Astrocyte of the spinal cord (primary cell): ENCODE measurements at regions not wholly inside any gene's neighbourhood (a gene's known extent, or its start where the extent isn't known, plus 50 kb on each side); places are given as distances from the start of the nearest gene placed in this dataset.
"Not testable (repeated sequence)": the region's sequence is repeated elsewhere in the genome, so short reads cannot be mapped to it uniquely, and the experiment has no call there.

Experiments used
- DNase-seq: peaks from one replicate; pipeline ENCODE4 v3.0.0; 2011; ENCODE audit warnings: low read depth, low spot score
- H3K4me3 ChIP-seq: 2 replicates; pipeline ENCODE4 v1.5.1; 2011; ENCODE audit warnings: low read depth, mild to moderate bottlenecking, low read length, moderate library complexity
- in situ Hi-C: cut with HindIII; loops from 2 replicates; pipeline ENCODE4 v1.10.0; 2017; ENCODE audit warnings: low sequenced_read_pairs
- TF ChIP-seq, protein P1 (sequence below): IDR thresholded peaks from 2 replicates; pipeline ENCODE4 v1.5.1; 2012; ENCODE audit warnings: low read depth, mild to moderate bottlenecking, low read length, inconsistent platforms

DNA sequence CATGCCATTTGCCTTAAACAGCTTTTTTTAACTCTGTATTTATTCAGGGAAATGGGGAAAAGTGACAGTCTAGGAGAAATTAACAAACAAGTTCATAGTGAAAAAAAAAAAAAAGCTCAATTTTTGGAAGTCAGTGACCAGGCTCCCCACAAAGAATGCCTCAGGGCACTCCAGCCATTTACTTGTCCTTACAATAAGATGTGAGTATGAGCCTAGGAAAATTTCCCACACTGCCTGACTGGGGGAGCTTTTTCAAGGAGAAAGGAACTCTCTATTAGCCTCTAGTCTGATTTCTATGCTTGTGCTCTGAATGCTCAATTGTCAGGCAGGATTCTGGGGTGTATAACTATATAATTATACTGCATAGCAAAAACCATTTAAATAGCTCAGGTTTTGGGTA, 74.9 kb upstream of the NRBF2 start:
- no peak overlapping the region for H3K4me3 ChIP-seq
- DNase-seq: no peak
- TF ChIP-seq, protein P1, sequence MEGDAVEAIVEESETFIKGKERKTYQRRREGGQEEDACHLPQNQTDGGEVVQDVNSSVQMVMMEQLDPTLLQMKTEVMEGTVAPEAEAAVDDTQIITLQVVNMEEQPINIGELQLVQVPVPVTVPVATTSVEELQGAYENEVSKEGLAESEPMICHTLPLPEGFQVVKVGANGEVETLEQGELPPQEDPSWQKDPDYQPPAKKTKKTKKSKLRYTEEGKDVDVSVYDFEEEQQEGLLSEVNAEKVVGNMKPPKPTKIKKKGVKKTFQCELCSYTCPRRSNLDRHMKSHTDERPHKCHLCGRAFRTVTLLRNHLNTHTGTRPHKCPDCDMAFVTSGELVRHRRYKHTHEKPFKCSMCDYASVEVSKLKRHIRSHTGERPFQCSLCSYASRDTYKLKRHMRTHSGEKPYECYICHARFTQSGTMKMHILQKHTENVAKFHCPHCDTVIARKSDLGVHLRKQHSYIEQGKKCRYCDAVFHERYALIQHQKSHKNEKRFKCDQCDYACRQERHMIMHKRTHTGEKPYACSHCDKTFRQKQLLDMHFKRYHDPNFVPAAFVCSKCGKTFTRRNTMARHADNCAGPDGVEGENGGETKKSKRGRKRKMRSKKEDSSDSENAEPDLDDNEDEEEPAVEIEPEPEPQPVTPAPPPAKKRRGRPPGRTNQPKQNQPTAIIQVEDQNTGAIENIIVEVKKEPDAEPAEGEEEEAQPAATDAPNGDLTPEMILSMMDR: no peak
- in situ Hi-C loops: no loop called here

DNA sequence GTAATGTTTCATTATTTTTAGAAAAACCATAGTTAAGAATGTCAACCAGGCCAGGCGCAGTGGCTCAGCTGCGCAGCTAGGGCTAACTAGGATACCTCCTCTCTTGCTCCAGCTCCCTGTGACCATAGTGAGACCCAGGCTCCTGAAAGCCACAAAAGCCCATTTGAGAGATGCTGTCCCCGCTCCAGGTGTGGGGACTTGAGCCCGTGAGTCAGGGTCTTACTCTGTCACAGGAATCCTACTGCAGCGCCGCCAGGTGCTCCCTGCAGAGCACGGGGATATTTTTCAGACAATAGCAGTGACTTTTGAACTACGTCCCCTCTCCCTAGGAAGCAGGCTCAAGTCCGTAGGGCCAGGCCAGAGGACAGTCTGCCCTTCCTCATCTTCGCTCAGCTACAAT, 75.6 kb upstream of the NRBF2 start:
- H3K4me3 ChIP-seq: no peak overlapping the region
- in situ Hi-C loops: no loop called here
- no peak for DNase-seq
- TF ChIP-seq, protein P1: no peak

DNA sequence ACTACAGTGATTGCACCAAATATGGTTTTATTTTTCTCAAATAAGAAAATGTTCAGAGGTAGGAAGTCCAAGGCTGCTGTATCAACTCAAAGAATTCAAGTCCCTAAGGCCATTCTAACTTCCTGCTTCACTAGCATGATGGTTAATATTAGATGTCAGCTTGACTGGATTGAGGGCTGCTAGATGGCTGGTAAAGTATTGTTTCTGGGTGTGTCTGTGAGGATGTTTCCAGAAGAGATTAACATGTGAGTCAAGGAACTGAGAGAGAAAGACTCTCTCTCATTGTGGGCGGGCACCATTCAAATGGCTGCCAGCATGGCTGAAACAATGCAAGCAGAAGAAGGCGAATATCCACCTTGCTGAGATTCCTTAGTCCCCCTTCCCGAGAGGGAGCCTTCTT, 77.4 kb upstream of the NRBF2 start:
- TF ChIP-seq, protein P1: no peak
- in situ Hi-C loops: no loop called here
- no peak for DNase-seq
- H3K4me3 ChIP-seq: no peak overlapping the region

DNA sequence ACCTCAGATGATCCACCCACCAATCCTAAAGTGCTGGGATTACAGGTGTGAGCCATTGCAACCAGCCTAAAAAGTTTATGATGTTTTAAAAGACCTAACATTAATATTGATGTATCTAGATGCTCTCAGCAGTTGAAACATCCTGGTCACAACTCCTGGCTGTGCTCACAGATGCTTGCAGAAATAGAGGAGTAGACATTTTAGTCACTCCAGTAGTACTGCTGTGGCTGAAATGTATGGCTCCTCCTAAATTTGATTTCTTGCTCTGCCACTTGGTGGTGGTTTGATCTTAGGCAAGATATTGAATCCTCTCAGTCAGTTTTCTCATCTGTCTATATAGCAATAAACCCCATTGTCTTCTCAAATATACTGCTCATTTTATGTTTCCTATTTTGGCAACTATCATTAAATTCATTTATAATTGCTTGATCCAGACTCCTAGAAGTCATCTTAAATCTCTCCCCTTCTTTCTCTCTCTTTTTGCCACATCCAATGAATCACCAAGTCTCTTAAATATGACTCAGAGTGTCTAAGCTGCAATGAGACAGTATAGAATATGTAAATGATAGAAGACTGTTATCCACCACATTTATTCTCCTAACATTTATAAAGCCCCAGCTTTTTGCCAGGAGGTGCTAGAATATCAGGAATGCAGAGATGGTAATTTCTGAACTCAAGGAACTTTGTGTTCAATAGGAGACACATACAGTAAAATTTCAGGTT, 78.1 kb upstream of the NRBF2 start:
- no peak for DNase-seq
- TF ChIP-seq, protein P1: no peak
- in situ Hi-C loops: no loop called here
- no peak overlapping the region for H3K4me3 ChIP-seq

DNA sequence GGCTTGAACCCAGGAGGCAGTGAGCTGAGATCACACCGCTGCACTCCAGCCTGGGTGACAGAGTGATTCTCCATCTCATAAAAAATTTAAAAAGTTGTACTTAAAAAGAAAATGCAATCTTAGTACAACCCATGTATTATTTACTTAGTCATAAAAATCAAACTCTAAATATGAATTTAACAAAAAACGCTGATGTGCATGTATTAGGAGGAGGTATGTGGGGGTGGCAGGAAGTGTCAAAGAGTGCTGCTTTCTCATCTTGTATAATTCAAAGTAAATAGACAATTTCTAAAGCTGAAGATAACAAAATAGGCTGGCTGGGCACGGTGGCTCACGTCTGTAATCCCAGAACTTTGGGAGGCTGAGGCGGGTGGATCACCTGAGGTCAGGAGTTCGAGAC, 81.0 kb upstream of the NRBF2 start:
- no peak for DNase-seq
- in situ Hi-C loops: no loop called here
- no peak overlapping the region for H3K4me3 ChIP-seq
- TF ChIP-seq, protein P1: no peak

DNA sequence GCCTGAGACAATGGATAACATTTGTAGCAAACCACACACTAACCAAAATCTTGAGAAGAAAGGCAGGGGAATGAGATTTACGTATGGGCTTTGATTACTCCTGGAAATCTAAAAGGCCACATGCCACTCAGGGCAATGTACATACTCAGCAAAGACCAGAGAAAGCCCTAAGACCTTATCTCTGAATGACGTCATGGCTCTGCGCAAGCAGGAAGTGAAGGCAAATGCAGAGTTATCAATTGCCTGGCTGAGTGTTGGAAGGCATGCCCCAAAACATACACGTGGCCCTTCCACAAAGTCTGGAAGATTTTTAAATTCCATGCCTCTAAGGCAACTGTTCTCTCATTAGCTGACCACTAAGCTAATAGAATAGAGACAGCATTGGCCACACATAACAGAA, 90.9 kb upstream of the NRBF2 start:
- no peak for DNase-seq
- in situ Hi-C loops: no loop called here
- H3K4me3 ChIP-seq: no peak overlapping the region
- TF ChIP-seq, protein P1: no peak

DNA sequence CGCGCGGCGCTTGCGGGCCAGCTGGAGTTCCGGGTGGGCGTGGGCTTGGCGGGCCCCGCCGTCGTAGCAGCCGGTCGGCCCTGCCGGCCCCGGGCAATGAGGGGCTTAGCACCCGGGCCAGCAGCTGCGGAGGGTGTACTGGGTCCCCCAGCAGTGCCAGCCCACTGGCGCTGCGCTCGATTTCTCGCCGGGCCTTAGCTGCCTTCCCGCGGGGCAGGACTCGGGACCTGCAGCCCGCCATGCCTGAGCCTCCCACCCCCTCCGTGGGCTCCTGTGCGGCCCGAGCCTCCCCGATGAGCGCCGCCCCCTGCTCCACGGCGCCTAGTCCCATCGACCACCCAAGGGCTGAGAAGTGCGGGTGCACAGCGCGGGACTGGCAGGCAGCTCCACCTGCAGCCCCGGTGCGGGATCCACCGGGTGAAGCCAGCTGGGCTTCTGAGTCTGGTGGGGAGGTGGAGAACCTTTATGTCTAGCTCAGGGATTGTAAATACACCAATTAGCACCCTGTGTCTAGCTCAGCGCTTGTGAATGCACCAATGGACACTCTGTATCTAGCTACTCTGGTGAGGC, 99.4 kb upstream of the NRBF2 start:
- H3K4me3 ChIP-seq, in situ Hi-C loops, DNase-seq: not testable (repeated sequence)
